ENCODE measurements at regions not wholly inside any gene's neighbourhood (a gene's known extent, or its start where the extent isn't known, plus 50 kb on each side); places are given as distances from the start of the nearest gene placed in this dataset.

DNA sequence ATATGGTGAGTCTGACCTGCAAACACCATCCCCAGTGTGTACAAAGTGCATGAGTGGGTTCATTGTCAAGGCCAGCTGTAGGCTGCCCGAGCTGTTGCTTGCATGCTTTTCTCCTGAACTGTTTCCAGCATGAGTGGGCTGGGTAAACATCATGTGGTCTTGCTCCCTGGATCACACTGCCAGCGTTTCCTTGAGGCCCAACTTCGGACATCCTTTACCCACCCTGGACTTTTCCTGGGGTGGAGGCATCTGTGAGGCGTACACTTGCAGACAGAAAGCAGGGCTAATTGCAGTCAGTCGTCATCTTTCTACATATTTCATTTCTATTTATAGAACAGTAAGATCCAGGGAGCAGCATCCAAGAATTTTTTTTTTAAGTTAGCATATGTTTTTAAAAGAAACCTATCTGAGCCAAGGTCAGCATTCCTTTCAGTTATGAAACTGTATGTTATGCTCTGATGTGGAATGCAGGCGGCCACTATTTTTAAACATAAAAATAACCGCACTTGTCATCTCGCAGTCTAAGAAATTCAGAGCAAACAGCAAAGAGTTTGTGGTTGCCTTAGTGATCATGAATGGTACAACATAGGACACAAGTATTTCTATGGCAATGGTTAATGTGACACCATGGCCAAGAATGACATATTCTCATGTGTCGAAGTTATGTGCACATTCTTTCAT, 106.5 kb upstream of the DMRT1 start (continued):
- TF ChIP-seq ARHGAP35 (CRISPR knock-in tag; IDR thresholded peaks at IDR 0.05; ENCODE audit: borderline replicate concordance) (no peak), POGZ (CRISPR knock-in tag; IDR thresholded peaks at IDR 0.05) (peak; percentile 62; the same call in 1 of the 2 replicates), RFX5 (IDR thresholded peaks at IDR 0.05; ENCODE audit: low read depth, low read length) (no peak), ZIK1 (CRISPR knock-in tag; IDR thresholded peaks at IDR 0.05; ENCODE audit: borderline replicate concordance, low read depth) (no peak), TBX2 (CRISPR knock-in tag; IDR thresholded peaks at IDR 0.05; ENCODE audit: borderline replicate concordance) (peak; percentile 35; the same call in 1 of the 2 replicates)
- TF ChIP-seq, protein P1, sequence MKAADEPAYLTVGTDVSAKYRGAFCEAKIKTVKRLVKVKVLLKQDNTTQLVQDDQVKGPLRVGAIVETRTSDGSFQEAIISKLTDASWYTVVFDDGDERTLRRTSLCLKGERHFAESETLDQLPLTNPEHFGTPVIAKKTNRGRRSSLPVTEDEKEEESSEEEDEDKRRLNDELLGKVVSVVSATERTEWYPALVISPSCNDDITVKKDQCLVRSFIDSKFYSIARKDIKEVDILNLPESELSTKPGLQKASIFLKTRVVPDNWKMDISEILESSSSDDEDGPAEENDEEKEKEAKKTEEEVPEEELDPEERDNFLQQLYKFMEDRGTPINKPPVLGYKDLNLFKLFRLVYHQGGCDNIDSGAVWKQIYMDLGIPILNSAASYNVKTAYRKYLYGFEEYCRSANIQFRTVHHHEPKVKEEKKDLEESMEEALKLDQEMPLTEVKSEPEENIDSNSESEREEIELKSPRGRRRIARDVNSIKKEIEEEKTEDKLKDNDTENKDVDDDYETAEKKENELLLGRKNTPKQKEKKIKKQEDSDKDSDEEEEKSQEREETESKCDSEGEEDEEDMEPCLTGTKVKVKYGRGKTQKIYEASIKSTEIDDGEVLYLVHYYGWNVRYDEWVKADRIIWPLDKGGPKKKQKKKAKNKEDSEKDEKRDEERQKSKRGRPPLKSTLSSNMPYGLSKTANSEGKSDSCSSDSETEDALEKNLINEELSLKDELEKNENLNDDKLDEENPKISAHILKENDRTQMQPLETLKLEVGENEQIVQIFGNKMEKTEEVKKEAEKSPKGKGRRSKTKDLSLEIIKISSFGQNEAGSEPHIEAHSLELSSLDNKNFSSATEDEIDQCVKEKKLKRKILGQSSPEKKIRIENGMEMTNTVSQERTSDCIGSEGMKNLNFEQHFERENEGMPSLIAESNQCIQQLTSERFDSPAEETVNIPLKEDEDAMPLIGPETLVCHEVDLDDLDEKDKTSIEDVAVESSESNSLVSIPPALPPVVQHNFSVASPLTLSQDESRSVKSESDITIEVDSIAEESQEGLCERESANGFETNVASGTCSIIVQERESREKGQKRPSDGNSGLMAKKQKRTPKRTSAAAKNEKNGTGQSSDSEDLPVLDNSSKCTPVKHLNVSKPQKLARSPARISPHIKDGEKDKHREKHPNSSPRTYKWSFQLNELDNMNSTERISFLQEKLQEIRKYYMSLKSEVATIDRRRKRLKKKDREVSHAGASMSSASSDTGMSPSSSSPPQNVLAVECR (CRISPR knock-in tag; IDR thresholded peaks at IDR 0.05; ENCODE audit: borderline replicate concordance), result peak; percentile 51; the same call in 1 of the 2 replicates
- TF ChIP-seq, protein P2, sequence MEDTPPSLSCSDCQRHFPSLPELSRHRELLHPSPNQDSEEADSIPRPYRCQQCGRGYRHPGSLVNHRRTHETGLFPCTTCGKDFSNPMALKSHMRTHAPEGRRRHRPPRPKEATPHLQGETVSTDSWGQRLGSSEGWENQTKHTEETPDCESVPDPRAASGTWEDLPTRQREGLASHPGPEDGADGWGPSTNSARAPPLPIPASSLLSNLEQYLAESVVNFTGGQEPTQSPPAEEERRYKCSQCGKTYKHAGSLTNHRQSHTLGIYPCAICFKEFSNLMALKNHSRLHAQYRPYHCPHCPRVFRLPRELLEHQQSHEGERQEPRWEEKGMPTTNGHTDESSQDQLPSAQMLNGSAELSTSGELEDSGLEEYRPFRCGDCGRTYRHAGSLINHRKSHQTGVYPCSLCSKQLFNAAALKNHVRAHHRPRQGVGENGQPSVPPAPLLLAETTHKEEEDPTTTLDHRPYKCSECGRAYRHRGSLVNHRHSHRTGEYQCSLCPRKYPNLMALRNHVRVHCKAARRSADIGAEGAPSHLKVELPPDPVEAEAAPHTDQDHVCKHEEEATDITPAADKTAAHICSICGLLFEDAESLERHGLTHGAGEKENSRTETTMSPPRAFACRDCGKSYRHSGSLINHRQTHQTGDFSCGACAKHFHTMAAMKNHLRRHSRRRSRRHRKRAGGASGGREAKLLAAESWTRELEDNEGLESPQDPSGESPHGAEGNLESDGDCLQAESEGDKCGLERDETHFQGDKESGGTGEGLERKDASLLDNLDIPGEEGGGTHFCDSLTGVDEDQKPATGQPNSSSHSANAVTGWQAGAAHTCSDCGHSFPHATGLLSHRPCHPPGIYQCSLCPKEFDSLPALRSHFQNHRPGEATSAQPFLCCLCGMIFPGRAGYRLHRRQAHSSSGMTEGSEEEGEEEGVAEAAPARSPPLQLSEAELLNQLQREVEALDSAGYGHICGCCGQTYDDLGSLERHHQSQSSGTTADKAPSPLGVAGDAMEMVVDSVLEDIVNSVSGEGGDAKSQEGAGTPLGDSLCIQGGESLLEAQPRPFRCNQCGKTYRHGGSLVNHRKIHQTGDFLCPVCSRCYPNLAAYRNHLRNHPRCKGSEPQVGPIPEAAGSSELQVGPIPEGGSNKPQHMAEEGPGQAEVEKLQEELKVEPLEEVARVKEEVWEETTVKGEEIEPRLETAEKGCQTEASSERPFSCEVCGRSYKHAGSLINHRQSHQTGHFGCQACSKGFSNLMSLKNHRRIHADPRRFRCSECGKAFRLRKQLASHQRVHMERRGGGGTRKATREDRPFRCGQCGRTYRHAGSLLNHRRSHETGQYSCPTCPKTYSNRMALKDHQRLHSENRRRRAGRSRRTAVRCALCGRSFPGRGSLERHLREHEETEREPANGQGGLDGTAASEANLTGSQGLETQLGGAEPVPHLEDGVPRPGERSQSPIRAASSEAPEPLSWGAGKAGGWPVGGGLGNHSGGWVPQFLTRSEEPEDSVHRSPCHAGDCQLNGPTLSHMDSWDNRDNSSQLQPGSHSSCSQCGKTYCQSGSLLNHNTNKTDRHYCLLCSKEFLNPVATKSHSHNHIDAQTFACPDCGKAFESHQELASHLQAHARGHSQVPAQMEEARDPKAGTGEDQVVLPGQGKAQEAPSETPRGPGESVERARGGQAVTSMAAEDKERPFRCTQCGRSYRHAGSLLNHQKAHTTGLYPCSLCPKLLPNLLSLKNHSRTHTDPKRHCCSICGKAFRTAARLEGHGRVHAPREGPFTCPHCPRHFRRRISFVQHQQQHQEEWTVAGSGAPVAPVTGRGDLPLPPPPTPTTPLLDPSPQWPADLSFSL (CRISPR knock-in tag; IDR thresholded peaks at IDR 0.05), result no peak
- TF ChIP-seq, protein P3, sequence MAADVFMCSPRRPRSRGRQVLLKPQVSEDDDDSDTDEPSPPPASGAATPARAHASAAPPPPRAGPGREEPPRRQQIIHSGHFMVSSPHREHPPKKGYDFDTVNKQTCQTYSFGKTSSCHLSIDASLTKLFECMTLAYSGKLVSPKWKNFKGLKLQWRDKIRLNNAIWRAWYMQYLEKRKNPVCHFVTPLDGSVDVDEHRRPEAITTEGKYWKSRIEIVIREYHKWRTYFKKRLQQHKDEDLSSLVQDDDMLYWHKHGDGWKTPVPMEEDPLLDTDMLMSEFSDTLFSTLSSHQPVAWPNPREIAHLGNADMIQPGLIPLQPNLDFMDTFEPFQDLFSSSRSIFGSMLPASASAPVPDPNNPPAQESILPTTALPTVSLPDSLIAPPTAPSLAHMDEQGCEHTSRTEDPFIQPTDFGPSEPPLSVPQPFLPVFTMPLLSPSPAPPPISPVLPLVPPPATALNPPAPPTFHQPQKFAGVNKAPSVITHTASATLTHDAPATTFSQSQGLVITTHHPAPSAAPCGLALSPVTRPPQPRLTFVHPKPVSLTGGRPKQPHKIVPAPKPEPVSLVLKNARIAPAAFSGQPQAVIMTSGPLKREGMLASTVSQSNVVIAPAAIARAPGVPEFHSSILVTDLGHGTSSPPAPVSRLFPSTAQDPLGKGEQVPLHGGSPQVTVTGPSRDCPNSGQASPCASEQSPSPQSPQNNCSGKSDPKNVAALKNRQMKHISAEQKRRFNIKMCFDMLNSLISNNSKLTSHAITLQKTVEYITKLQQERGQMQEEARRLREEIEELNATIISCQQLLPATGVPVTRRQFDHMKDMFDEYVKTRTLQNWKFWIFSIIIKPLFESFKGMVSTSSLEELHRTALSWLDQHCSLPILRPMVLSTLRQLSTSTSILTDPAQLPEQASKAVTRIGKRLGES (CRISPR knock-in tag; IDR thresholded peaks at IDR 0.05; ENCODE audit: borderline replicate concordance), result no peak
- TF ChIP-seq, protein P4, sequence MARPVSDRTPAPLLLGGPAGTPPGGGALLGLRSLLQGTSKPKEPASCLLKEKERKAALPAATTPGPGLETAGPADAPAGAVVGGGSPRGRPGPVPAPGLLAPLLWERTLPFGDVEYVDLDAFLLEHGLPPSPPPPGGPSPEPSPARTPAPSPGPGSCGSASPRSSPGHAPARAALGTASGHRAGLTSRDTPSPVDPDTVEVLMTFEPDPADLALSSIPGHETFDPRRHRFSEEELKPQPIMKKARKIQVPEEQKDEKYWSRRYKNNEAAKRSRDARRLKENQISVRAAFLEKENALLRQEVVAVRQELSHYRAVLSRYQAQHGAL (CRISPR knock-in tag; IDR thresholded peaks at IDR 0.05; ENCODE audit: not compliant biosample characterization), result no peak

Data from HepG2 (cell line).